Esophagus squamous epithelium (tissue), 5 donors: ENCODE measurements at regions not wholly inside any gene's neighbourhood (a gene's known extent, or its start where the extent isn't known, plus 50 kb on each side); places are given as distances from the start of the nearest gene placed in this dataset.
A peak's percentile ranks its signal among the peaks of the same experiment; 100 is the strongest.

Source experiments
- DNase-seq: peaks from one replicate; lab custom pipeline; 2025; lab: John Stamatoyannopoulos, UW
- H3K27ac ChIP-seq, 4 donors: fragments of 200-600 bp; sonication (generic); one replicate each; pipeline ENCODE4 v1.5.1; 2016 to 2019; ENCODE audit warnings: mild to moderate bottlenecking in 1 of 4
- H3K27me3 ChIP-seq, 4 donors: fragments of 200-600 bp; sonication (generic); 1 replicate in 3 of 4; 2 replicates in 1 of 4; pipeline versions ENCODE4 v1.5.1 to v1.6.0; 2017 to 2021; ENCODE audit warnings: antibody characterized with exemption in 1 of 4
- H3K36me3 ChIP-seq, 3 donors: fragments of 200-600 bp; sonication (generic); one replicate each; pipeline ENCODE4 v1.5.1; 2016 to 2019
- H3K4me1 ChIP-seq, 3 donors: fragments of 200-600 bp; sonication (generic); one replicate each; pipeline ENCODE4 v1.5.1; 2017 to 2019
- H3K4me3 ChIP-seq, 4 donors: fragments of 200-600 bp; sonication (generic); 1 replicate in 3 of 4; 2 replicates in 1 of 4; pipeline ENCODE4 v1.5.1; 2016 to 2019; ENCODE audit warnings: mild to moderate bottlenecking in 2 of 4, moderate library complexity in 1 of 4
- H3K9me3 ChIP-seq, 3 donors: fragments of 200-600 bp; sonication (generic); one replicate each; pipeline ENCODE4 v1.5.1; 2016 to 2019
- CTCF ChIP-seq, 6 experiments: fragments of 450-650 bp in 4 of 6; fragments of 200-600 bp in 2 of 6; sonication (generic) in 2 of 6; IDR thresholded peaks; one replicate each; pipeline ENCODE4 v1.5.1; 2016 to 2019; ENCODE audit warnings: antibody characterized with exemption in 6 of 6, mild to moderate bottlenecking in 4 of 6, moderate library complexity in 4 of 6
- POLR2A ChIP-seq, 4 donors: fragments of 450-650 bp; IDR thresholded peaks; one replicate each; pipeline ENCODE4 v1.6.1; 2017; ENCODE audit warnings: antibody characterized with exemption in 4 of 4, mild to moderate bottlenecking in 4 of 4, moderate library complexity in 3 of 4
- WGBS, 2 donors: methylation state at CpG; one replicate each; pipeline ENCODE4 v1.1.5; 2018; 5-methylcytosine and 5-hydroxymethylcytosine counted together
- intact Hi-C: fragments of 100-400 bp; cut with DNase I; formaldehyde crosslinking; loops from one replicate; pipeline ENCODE4 v1.15.0; 2022
- donor health status: DM: yes; HTN: yes; CAD: no.

GRCh38 chr9:134591573-134591981 is 50.0 kb upstream of the COL5A1 start:
- Histone ChIP-seq H3K4me3 (no peak overlapping the region), H3K4me1 (peaks cover 0 to 20% (median 0%) of the 10 kb centered on the region in 3 donors), H3K36me3 (no peaks in the 10 kb centered on the region), H3K9me3 (no peaks in the 10 kb centered on the region), H3K27ac (peak overlapping the region in 3 of 4 donors; percentile 50 to 78 (median 69)), H3K27me3 (peaks cover 0 to 29% (median 0%) of the 10 kb centered on the region in 4 donors)
- TF ChIP-seq CTCF (IDR thresholded peaks at IDR 0.05) (no peak), POLR2A (IDR thresholded peaks at IDR 0.05) (no peak)
- DNase-seq, result no peak
- intact Hi-C loops, result loop anchor here (10.0 kb wide), 1 partner anchor 63 kb away; no protein-coding TSS in a partner anchor
- 68 to 82% methylated on average over 4 of the region's 5 CpGs for WGBS, 2 donors
